Breast epithelium (tissue), 4 donors: ENCODE measurements at regions not wholly inside any gene's neighbourhood (a gene's known extent, or its start where the extent isn't known, plus 50 kb on each side); places are given as distances from the start of the nearest gene placed in this dataset.
"Not testable (repeated sequence)": the region's sequence is repeated elsewhere in the genome, so short reads cannot be mapped to it uniquely, and the experiment has no call there.

ENCODE experiments used
- DNase-seq, 2 donors: peaks; one replicate each; pipeline ENCODE4 v3.0.0-alpha.2; 2019; ENCODE audit warnings: low spot score in 2 of 2
- H3K27ac ChIP-seq, 2 donors: fragments of 200-600 bp; sonication (generic) in 1 of 2; one replicate each; pipeline ENCODE4 v1.5.1; 2016 to 2019; ENCODE audit warnings: mild to moderate bottlenecking in 1 of 2
- H3K27me3 ChIP-seq, 2 donors: fragments of 200-600 bp; sonication (generic) in 1 of 2; one replicate each; pipeline versions ENCODE4 v1.5.1 to v1.6.0; 2017 to 2019; ENCODE audit warnings: control low read depth in 1 of 2, mild to moderate bottlenecking in 1 of 2
- H3K36me3 ChIP-seq: fragments of 200-600 bp; one replicate; pipeline ENCODE4 v1.5.1; 2019
- H3K4me1 ChIP-seq, 2 donors: fragments of 200-600 bp; sonication (generic); one replicate each; pipeline ENCODE4 v1.5.1; 2016 to 2019; ENCODE audit warnings: control low read depth in 1 of 2
- H3K4me3 ChIP-seq, 3 donors: fragments of 200-600 bp; sonication (generic); 1 replicate in 2 of 3; 2 replicates in 1 of 3; pipeline ENCODE4 v1.5.1; 2016 to 2019; ENCODE audit warnings: mild to moderate bottlenecking in 3 of 3, moderate library complexity in 2 of 3
- H3K9me3 ChIP-seq, 2 donors: fragments of 200-600 bp; sonication (generic) in 1 of 2; one replicate each; pipeline ENCODE4 v1.5.1; 2016 to 2019; ENCODE audit warnings: control low read depth in 1 of 2
- POLR2A ChIP-seq: fragments of 450-650 bp; IDR thresholded peaks from one replicate; pipeline ENCODE4 v1.6.1; 2016; ENCODE audit warnings: antibody characterized with exemption, mild to moderate bottlenecking, moderate library complexity
- POLR2AphosphoS5 ChIP-seq, 3 donors: sonication (generic); formaldehyde crosslinking; IDR thresholded peaks; one replicate each; pipeline ENCODE4 v1.6.1; 2017; ENCODE audit warnings: antibody characterized with exemption in 3 of 3
- intact Hi-C: fragments of 100-400 bp; cut with DNase I; formaldehyde crosslinking; loops from one replicate; pipeline ENCODE4 v1.15.1; 2023; ENCODE audit warnings: low total_unique reads
- TF ChIP-seq, protein P1 (sequence below), 3 donors: fragments of 450-650 bp; IDR thresholded peaks; one replicate each; pipeline ENCODE4 v1.5.1; 2016 to 2017; ENCODE audit warnings: antibody characterized with exemption in 3 of 3, mild to moderate bottlenecking in 3 of 3, moderate library complexity in 3 of 3

DNA sequence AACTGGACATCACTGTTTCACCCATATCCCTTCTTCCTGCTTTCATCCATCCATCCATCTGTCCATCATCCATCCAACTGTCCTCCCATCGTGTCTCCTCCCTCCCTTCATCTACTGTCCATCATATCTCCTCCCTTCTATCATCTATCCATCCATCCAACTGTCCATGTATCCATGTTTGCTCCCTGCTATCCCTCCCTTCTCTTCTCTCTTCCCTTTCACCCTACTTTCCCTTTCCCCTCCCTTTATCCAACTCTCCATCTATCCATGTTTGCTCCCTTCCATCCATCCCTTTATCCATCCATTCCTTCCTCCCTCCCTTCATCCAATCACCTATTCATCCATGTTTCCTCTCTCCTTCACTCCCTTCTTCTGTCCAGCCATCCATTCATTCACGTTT lies 92.6 kb upstream of the CTBP2 start:
- Histone ChIP-seq H3K36me3 (no peaks in the 10 kb centered on the region), H3K27ac (no peak overlapping the region), H3K4me1 (no peaks in the 10 kb centered on the region), H3K4me3 (no peak overlapping the region), H3K27me3 (no peaks in the 10 kb centered on the region), H3K9me3 (no peaks in the 10 kb centered on the region)
- intact Hi-C loops = no loop called here
- DNase-seq = no peak
- no peak for TF ChIP-seq POLR2A
- TF ChIP-seq POLR2AphosphoS5 (IDR thresholded peaks at IDR 0.05) = no peak
- TF ChIP-seq, protein P1, sequence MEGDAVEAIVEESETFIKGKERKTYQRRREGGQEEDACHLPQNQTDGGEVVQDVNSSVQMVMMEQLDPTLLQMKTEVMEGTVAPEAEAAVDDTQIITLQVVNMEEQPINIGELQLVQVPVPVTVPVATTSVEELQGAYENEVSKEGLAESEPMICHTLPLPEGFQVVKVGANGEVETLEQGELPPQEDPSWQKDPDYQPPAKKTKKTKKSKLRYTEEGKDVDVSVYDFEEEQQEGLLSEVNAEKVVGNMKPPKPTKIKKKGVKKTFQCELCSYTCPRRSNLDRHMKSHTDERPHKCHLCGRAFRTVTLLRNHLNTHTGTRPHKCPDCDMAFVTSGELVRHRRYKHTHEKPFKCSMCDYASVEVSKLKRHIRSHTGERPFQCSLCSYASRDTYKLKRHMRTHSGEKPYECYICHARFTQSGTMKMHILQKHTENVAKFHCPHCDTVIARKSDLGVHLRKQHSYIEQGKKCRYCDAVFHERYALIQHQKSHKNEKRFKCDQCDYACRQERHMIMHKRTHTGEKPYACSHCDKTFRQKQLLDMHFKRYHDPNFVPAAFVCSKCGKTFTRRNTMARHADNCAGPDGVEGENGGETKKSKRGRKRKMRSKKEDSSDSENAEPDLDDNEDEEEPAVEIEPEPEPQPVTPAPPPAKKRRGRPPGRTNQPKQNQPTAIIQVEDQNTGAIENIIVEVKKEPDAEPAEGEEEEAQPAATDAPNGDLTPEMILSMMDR (IDR thresholded peaks at IDR 0.05) = no peak

DNA sequence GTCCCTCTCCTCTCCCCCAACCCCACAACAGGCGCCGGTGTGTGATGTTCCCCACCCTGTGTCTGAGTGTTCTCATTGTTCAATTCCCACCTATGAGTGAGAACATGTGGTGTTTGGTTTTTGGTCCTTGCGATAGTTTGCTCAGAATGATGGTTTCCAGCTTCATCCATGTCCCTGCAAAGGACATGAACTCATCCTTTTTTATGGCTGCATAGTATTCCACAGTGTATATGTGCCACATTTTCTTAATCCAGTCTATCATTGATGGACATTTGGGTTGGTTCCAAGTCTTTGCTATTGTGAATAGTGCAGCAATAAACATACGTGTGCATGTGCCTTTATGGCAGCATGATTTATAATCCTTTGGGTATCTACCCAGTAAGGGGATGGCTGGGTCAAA lies 90.5 kb upstream of the CTBP2 start:
- intact Hi-C loops, H3K27ac ChIP-seq, H3K36me3 ChIP-seq, H3K9me3 ChIP-seq, H3K4me3 ChIP-seq, H3K27me3 ChIP-seq, H3K4me1 ChIP-seq, DNase-seq: not testable (repeated sequence)

DNA sequence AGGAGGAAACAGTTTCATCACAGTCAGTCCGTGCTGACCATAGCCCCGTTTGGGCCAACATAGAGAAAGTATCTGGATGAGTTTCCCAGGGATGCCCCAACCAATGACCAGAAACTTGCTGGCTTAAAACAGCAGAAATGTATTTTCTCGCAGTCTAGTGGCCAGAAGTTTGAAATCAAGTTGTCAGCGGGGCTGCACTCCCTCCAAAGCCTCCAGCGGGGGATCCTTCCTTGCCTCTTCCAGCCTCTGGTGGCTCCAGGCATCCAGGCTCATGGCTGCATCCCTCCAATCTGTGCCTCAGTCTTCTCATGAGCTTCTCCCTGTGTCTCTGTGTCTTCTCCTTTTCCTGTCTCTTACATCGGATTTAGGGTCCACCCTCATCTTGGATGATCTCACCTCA lies 89.6 kb upstream of the CTBP2 start:
- TF ChIP-seq, protein P1 (IDR thresholded peaks at IDR 0.05) = no peak
- TF ChIP-seq POLR2AphosphoS5 (IDR thresholded peaks at IDR 0.05) = no peak
- no peak for TF ChIP-seq POLR2A
- intact Hi-C loops = no loop called here
- Histone ChIP-seq H3K4me1 (no peaks in the 10 kb centered on the region), H3K27me3 (no peaks in the 10 kb centered on the region), H3K9me3 (no peaks in the 10 kb centered on the region), H3K36me3 (no peaks in the 10 kb centered on the region), H3K27ac (no peak overlapping the region), H3K4me3 (no peak overlapping the region)
- no peak for DNase-seq

- Histone ChIP-seq H3K9me3 (no peaks in the 10 kb centered on the region), H3K4me3 (no peak overlapping the region), H3K4me1 (no peaks in the 10 kb centered on the region), H3K27ac (no peak overlapping the region), H3K36me3 (no peaks in the 10 kb centered on the region), H3K27me3 (no peaks in the 10 kb centered on the region)
- TF ChIP-seq POLR2A = no peak
- TF ChIP-seq, protein P1 (IDR thresholded peaks at IDR 0.05) = no peak
- TF ChIP-seq POLR2AphosphoS5 (IDR thresholded peaks at IDR 0.05) = no peak
- no peak for DNase-seq
- intact Hi-C loops = no loop called here
Measured at GRCh38 chr10:125248489-125248888, 88.1 kb upstream of the CTBP2 start.

DNA sequence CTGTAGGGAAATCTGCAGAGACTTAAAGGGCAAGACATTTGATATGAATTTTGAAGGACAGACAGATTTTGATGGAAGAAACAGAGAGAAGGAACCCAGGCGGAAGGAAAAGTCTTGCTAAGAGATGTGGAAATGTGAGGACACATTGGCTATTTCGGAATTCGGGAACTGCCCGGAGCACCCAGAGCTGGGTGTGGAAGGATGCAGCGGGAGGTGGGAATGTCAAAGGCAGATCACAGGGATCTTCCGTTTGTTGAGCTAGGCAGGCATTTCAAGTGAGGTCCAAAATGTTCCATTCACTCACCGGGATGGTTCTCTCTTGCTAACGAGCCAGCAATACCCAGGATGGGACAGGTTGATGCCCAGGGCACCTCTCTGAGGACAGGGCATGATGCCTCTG lies 87.2 kb upstream of the CTBP2 start:
- H3K27me3 ChIP-seq = no peaks in the 10 kb centered on the region
- no peaks in the 10 kb centered on the region for H3K9me3 ChIP-seq
- no peak for DNase-seq
- TF ChIP-seq POLR2AphosphoS5 (IDR thresholded peaks at IDR 0.05) (no peak), POLR2A (no peak)
- TF ChIP-seq, protein P1 (IDR thresholded peaks at IDR 0.05) = no peak
- H3K27ac ChIP-seq = no peak overlapping the region
- H3K36me3 ChIP-seq = no peaks in the 10 kb centered on the region
- intact Hi-C loops = no loop called here
- no peaks in the 10 kb centered on the region for H3K4me1 ChIP-seq
- H3K4me3 ChIP-seq = no peak overlapping the region
